Renal cortex interstitium (tissue), 11 donors: ENCODE measurements at regions not wholly inside any gene's neighbourhood (a gene's known extent, or its start where the extent isn't known, plus 50 kb on each side); places are given as distances from the start of the nearest gene placed in this dataset.

Source experiments
- DNase-seq, 11 donors: peaks; one replicate each; pipeline ENCODE4 v3.0.0-alpha.2; 2013; ENCODE audit warnings: low read depth in 9 of 11, low spot score in 4 of 11; ENCODE audit errors: extremely low read depth in 1 of 11

GRCh38 chr2:16124881-16125613, 184.7 kb downstream of the MYCN start:
- DNase-seq, result no peak

GRCh38 chr2:16123856-16124780, 183.8 kb downstream of the MYCN start:
- DNase-seq, result no peak

GRCh38 chr2:16123421-16123820, 183.1 kb downstream of the MYCN start:
- no peak for DNase-seq

DNA sequence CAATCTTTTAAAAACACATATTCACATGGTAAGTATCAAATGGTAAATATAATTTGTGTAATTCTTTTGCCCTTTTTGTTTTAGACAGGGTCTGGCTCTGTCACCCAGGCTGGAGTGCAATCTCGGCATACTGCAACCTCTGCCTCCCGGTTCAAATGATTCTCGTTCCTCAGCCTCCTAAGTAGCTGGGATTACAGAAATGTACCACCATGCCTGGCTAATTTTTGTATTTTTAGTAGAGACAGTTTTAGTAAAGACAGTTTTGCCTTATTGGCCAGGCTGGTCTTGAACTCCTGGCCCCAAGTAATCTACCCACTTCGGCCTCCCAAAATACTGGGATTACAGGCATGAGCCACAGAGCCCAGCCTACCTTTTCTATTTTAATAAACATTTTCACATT, 182.2 kb downstream of the MYCN start:
- DNase-seq, result no peak

GRCh38 chr2:16121986-16122390, 181.6 kb downstream of the MYCN start:
- DNase-seq, result no peak

DNA sequence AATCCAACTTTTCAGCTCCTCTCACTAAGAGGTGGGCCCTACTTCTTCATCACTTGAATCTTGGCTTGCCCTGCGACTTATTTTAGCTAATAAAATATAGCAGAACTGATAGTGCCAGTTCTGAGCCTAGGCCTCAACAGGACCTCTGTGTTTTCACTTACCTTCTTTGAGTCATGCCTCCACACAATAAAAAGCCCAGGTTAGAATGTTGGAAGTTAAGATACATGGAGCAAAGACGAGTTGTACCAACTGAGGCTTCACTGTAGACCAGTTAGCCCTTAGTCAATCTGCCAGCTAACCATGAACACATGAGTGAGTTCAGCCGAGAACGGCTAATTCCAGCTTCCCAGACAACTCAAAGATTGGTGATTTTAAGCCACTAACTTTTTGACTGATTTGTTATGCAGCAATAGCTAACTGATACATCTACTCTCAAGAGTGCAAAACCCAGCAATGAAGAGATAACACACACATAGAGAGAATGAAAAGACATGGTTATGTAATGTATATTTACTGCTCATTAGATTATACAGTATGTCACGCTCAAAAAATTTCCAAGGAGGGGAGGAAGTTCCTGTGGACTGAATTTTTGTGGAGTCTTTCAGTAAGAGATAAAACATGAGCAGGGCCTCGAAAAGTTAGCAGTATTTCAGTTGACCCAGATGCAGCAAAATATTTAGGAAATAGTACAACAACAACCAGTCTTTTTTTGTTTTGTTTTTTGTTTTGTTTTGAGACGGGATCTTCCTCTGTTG, 181.1 kb downstream of the MYCN start:
- no peak for DNase-seq

DNA sequence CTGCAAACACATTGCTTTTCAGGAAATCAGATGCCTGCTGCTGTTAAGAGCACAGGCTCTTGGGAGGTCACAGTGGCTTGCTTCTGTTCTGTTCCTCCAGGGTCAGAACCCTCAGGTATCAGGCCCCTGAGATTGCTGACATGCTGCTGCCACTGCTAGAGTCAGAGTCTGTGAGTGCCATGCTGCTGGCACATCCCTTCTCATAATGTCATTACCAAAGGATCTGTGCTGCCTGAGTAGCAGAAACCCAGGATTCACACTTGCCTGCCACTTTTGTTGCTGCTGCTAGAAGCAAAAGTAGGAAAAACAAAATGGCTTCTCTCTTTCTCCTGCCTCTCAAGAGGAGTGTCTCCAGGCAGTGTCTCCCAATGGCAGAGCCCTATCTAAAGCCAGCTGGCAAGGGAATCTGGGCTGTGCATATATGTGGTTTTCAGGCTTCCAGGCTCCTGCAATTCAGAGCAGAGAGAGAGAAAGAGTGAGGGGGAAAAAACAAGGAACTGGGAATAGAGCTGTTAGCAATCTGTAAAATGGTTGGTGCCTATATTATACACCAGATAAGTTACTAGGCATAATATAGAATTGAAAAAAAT, 180.3 kb downstream of the MYCN start:
- no peak for DNase-seq

DNA sequence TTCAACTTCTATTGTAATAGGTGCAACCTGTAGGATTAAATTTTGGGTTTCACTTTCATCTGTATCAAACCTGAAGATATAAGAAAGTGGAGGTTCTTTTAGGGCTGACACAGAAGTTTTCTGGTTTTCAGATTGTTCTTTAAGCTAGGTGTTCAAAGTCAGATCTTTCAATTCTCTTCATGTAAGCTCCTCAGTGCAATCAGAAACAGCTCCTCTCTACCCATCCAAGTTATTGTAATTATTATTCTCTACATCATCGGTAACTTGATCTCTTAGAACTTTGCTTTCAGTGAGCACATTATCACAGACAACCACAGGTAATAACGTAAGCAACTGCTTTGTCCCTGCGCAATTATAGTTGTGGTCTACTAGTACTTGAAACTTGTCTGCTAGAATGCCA, 179.4 kb downstream of the MYCN start:
- no peak for DNase-seq

DNA sequence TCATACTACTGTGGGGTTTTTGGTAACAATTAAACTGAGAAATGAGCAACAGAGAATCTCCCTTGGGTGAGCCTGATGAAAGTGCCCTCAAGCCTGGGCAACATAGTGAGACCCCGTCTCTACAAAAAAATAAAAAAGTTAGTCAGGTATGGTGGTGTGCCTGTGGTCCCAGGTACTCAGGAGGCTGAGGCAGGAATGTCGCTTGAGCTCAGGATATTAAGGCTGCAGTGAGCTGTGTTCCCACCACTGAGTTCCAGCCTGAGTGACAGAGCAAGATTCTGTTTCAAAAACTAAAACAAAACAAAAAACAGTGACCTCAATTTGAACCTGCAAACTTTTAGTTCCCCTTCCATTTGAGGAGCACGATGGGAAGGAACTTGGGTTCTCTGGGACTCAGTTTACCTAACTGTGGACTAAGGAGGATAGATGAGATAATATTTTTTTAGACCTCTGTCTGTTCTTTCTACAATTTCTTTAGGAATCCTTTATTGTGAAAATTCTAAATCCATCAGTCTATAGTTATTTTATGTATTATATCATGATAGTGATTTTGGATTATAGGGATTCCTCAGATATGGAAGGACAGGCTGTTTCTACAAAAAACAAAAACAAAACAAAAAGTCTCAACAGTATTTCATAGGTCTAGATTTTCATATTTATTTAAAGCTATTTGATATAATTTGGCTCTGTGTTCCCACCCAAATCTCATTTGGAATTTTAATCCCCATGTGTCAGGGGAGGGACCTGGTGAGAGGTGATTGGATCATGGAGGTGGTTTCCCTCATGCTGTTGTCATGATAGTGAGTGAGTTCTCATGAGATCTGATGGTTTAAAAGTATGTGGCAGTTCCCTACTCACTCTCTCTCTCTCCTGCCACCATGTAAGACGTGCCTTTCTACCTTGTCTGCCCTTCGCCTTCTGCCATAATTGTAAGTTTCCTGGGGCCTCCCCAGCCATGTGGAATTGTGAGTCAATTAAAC, 178.6 kb downstream of the MYCN start:
- DNase-seq, result no peak

DNA sequence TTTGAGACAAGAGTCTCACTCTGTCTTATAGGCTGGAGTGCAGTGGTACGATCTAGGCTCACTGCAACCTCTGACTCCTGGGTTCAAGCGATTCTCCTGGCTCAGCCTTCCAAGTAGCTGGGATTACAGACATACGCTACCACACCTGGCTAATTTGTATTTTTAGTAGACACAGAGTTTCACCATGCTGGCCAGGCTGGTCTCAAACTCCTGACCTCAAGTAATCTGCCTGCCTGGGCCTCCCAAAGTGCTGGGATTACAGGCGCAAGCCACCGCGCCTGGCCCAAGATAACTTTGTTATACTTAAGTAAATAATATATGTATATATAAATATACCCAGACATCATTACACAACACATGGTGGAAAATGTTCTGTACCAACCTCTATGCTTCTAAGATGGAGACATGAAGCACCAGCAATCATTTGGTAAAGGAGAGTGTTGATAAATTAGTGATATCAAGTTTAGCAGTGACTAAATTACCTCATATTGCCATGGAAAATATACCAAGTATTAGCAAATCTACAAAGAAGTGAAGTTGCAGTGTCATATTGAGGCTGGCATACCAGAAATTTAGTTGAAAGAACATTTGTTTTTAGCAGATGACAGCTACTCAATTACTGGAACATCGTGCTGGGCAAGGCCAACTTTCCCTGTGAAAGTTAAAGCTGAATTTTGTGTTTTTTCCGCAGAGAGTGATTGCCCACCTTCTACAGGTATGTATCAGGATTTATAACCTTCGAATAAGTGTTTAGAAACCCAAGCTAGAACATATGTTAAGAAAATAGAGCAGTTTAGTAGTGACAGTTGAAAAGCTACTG, 177.7 kb downstream of the MYCN start:
- no peak for DNase-seq

DNA sequence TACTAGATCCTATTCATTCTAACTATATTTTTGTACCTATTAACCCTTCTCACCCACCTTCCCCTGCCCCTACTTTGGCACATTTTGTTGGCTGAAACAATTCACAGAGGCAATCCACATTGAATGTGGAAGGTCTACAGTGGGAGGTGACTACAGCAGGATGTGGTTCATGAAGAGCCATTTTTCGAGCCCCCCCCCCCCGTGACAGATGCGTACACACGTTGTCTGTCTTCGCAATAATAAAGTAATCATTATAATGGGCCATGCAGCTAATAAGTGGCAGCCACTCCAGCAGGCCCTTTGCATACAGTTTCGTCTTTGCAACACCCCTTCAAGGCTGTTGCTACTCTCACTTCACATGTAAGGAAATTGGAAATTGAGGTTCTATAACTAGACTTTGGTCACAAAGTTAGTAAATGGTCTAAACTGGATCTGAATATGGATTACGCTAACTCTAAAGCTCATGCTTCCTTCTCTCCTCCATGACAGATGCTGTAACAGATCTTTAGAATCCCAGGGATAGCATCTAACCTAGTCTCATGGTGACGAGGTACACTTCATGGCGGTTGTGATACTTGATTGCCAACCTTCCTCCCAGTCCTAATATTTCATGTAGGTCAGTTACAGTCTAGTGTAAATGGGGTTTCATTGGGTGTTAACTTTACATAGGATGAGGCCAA, 176.8 kb downstream of the MYCN start:
- DNase-seq, result no peak

- DNase-seq, result no peak
These were observed 175.8 kb downstream of the MYCN start for GRCh38 chr2:16115881-16116830.

- no peak for DNase-seq
These were observed 174.9 kb downstream of the MYCN start for GRCh38 chr2:16115291-16115690.

DNA sequence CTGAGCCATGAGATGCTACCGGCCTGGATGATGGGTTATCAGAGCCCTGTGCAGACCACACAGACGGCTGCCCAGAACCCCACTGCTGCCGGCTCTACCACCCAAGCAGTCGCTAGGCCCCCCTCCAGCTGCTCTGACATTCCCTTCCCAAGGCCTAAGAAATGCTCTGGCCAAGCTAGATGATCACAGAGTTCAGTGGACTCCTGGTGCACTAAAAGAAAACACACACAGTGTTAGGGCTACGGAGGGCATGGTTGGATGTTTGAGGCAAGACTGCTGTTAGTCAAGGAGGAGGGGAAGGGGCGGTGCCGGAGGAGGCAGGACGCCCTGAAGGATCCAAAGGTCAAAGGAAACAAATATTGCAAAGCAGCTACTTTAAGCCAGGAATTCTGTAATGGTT, 174.5 kb downstream of the MYCN start:
- peak in 5 of 11 donors; percentile 34 to 59 (median 37) for DNase-seq

GRCh38 chr2:16114070-16114469, 173.7 kb downstream of the MYCN start:
- DNase-seq, result no peak

- DNase-seq, result no peak
These were observed 173.2 kb downstream of the MYCN start for GRCh38 chr2:16113568-16113967.
